Endothelial cell of hepatic sinusoid (primary cell): ENCODE measurements at regions not wholly inside any gene's neighbourhood (a gene's known extent, or its start where the extent isn't known, plus 50 kb on each side); places are given as distances from the start of the nearest gene placed in this dataset.

Experiments used
- in situ Hi-C: cut with HindIII; loops from 2 replicates; pipeline ENCODE4 v1.10.0; 2017; ENCODE audit warnings: low sequenced_read_pairs

GRCh38 chr16:13392341-13392740, 490.9 kb downstream of the SHISA9 start:
- in situ Hi-C loops = no loop called here

DNA sequence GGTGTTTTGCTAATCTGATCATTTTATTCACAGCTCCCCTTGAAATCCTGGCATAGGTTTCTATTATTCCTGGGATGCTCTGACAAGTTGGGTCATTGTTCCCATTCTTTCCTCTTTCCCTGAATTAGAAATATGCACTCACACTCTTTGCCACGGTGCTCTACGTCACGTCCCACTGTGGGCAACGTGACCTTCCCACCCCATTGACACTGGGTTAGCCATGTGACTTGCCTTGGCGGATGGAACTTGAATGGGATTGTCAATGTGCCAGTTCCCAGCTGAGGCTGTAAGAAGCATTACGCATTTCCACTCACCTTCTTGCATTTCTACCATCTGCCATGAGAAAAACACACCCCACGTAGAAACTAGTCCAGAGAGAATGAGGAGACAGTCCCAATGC, 492.4 kb downstream of the SHISA9 start:
- in situ Hi-C loops = no loop called here

GRCh38 chr16:13394488-13394887, 493.1 kb downstream of the SHISA9 start:
- in situ Hi-C loops = no loop called here

- in situ Hi-C loops = no loop called here
Measured at GRCh38 chr16:13397126-13397525, 495.7 kb downstream of the SHISA9 start.

DNA sequence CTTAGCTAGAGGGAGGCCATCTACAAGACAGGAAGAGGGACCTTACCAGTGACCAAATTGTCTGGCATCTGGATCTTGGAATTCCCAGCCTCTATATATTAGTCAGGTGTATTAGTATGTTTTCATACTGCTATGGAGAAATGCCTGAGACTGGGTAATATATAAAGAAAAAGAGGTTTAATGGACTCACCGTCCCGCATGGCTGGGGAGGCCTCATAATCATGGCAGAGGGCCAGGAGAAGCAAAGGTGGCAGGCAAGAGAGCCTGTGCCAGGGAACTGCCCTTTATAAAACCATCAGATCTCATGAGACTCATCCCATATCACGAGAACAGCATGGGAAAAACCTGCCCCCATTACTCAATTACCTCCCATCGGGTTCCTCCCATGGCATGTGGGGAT, 500.2 kb downstream of the SHISA9 start:
- in situ Hi-C loops = no loop called here

DNA sequence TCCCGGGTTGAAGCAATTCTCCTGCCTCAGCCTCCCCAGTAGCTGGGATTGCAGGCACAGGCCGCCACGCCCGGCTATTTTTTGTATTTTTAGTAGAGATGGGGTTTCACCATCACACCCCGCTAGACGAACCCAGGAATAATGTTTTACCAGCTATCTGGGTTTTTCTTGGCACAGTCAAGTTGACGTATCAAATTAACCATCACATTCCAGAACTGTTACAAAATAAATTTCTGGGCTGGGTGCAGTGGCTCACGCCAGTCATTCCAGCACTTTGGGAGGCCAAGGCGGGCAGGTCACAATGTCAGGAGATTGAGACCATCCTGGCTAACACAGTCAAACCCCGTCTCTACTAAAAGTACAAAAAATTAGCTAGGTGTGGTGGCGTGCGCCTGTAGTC, 501.2 kb downstream of the SHISA9 start:
- in situ Hi-C loops = no loop called here

- in situ Hi-C loops = no loop called here
Measured at GRCh38 chr16:13403326-13403725, 501.9 kb downstream of the SHISA9 start.

DNA sequence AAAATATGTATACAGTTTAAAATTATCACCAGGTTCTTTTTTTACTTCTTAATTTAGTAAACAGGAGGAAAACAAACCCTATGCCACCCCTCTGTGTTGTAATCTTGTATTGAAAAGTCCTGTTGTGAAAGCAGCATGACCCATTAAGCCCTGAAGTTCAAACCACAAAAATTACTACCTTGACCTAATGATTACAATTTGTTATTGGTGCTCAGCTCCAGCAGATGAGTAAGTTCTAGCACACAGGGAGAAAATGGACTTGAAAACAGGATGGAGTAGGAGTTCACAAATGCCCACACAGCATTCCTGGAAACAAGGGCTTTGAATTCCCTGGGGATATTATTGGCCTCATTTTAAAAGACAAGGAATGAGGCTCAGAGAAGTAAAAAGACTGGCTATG, 505.8 kb upstream of the ERCC4 start:
- in situ Hi-C loops = no loop called here

- in situ Hi-C loops = no loop called here
Measured at GRCh38 chr16:13419589-13419988, 500.4 kb upstream of the ERCC4 start.

DNA sequence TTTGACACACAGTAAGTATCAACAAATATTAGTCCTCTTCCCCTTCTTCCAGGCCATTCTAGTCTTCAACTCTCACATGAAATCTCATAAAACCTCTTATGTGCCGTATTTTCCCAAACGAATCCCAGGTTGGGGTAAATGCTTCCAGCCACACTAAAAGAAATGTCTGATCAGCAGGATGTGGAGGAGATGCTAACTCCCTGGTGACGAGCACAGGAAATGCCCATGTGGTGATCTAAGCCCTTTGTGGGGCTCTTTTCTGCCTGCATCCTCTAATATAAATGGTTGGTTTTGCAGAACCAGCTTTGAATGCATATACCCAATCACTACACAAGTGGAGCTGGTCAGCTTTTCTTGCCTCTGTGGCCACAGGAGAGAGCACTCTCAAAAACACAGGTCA, 498.2 kb upstream of the ERCC4 start:
- in situ Hi-C loops = no loop called here

GRCh38 chr16:13425836-13426235, 494.1 kb upstream of the ERCC4 start:
- in situ Hi-C loops = no loop called here

- in situ Hi-C loops = no loop called here
Measured at GRCh38 chr16:13426269-13426668, 493.7 kb upstream of the ERCC4 start.

DNA sequence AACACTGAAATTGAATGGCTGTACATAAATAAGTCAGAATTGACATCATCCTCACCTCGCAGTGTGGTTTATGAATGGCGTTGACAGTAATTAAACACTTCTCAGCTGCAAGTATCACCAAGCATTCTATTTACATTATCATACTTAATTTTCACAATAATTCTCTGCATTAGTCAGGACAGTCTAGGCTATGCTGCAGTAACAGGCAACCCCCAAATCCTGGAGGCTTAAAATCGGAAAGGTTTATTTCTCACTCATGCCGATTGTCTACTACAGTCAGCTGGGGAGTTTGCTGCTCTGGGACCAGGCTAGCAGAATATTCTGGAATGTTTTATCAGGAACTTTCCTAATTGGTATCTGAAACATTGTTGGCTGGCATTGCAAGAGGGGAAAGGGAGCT, 493.2 kb upstream of the ERCC4 start:
- in situ Hi-C loops = no loop called here

DNA sequence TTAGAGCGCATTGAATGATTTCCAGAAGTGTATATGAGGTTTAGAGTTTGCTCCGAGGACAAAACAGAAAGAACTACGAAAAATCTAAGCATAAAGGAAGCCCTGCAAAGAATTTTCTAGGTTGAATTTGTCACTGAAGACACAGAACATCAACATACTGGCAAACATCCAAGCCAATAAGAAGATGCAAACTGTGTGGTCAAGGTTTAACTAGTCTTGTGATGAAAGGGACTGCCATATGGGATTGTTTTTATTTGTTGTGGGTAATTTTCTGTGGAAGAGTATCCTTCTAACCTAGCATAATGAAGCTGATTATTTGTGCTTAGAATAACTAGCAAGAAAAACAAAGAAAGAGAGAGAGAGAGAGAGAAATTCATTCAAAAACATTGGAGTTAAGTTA, 492.0 kb upstream of the ERCC4 start:
- in situ Hi-C loops = no loop called here

- in situ Hi-C loops = no loop called here
Measured at GRCh38 chr16:13429416-13429815, 490.5 kb upstream of the ERCC4 start.

DNA sequence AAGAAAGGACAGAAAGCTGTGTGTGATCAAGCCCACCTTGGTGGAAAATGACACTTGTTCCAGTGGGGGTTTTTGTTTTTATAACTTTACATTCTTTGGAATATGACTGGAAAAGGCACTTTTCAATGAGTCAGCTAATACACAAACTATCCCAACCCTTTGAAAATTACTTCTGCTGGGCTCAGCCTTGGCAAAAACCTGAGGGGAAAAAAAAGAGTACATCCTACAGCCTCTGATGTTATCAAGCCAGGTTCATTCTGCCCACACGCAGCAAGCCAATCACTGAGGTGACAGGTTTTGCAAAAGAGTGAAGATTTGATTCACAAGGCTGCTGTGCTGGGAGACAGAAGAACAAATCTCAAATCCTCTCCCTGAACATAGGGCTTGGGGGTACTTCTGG, 484.5 kb upstream of the ERCC4 start:
- in situ Hi-C loops = no loop called here

DNA sequence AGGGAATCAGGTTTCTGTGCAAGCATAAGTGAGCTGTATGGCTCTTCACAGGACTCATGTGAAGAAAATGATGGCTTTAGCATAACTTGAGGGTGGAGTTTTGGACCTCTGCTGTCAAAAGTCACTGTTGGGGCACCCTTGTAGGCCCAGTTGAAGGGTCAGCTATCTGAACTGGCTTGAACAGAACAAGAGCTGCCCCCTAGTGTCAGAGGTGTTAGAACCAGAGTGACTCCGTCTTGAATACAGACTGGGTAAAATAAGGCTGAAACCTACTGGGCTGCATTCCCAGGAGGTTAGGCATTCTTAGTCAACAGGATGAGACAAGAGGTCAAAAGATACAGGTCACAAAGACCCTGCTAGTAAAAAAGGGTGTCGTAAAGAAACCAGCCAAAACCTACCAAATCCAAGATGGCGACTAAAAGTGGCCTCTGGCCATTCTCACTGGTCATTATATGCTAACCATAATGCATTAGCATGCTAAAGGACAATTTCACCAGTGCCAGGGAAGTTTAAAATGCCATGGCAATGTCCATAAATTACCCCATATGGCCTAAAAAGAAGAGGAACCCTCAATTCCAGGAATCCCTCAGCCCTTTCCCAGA, 484.0 kb upstream of the ERCC4 start:
- in situ Hi-C loops = no loop called here

DNA sequence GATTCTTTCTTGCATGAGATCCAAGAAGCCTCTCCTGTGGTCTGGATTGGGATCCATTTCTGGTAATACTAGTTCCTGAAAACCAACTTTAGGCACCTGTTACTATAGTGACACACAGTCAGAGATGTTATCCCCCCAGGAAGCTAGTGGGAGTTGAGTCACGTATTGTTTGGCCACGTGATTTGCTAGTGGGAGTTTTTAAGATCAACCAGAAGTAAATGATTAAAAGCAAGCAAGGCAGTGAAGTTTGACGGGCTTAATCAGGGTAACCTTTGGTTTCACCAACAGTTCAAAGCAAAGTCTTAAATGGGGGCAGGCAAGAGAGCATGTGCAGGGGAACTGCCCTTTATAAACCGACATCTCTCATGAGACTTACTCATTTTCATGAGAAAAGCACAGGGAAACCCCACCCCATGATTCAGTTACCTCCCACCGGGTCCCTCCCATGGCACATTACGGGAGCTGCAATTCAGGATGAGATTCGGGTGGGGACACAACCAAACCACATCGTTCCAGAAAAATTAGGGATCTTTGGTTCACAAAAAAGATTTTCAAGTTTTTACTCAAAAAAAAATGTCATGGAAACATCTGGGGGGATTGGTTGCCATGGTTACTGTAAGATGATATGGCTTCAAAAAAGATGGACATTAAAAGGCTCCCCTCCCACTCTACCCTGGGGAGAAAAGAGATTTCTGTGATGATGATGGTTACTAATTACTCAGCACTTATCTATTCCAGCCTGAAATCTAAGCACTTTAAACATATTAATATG, 483.1 kb upstream of the ERCC4 start:
- in situ Hi-C loops = no loop called here

GRCh38 chr16:13437413-13437795, 482.6 kb upstream of the ERCC4 start:
- in situ Hi-C loops = no loop called here

DNA sequence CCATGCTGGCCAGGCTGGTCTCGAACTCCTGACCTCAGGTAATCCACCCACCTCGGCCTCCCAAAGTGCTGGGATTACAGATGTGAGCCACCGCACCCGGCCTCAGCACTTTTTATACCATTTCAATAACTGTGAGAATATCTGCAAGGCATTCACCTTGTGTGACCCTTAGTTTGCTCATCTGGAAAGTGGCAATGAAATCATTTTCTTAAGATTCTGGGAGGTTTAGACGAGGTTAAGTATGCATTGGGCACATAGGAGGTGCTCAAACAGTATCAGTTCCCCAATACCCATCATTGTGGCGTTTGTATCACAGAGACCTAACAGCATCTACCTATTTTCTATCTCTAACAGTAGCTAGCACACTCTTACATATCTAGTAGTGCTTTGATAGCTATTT, 481.9 kb upstream of the ERCC4 start:
- in situ Hi-C loops = no loop called here

- in situ Hi-C loops = no loop called here
Measured at GRCh38 chr16:13439766-13440165, 480.2 kb upstream of the ERCC4 start.

DNA sequence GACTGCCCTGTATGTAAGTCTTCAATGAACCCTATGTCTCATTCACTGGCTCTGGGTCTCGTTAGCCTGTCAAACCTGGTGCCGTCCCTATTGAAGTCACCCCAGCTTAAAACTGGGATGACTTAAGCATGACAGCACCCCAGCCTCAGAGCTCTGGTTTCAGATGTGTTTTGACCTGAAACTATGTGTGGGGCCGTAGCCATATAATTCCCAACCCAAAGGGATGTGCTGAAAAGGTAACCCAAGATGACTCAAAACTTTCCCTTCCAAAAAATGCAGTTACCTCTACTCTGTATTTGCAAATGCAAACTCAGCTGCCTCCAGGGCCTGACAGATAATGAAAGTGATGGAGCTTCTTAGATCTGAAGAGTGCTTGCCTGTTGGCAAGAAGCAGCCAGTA, 478.3 kb upstream of the ERCC4 start:
- in situ Hi-C loops = no loop called here

DNA sequence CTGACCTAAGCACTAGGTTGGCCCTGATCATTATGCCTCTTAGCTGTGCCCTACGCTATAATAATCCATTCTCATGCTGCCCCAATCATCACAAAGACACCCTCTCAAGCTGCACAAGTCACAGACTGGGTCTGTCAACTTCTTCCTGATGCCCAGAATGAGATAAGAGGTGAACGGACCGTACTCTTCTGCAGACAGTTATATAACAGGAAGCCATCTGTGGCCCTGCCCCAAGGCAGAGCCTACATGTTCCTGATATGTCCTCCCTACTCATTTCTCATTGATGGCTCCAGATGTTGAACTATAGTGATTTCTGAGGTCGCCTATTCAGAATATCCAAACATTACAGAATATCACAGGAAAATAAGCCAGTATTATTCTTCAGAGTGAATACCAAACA, 471.6 kb upstream of the ERCC4 start:
- in situ Hi-C loops = no loop called here
